HG02943 (cell line): ENCODE measurements at regions not wholly inside any gene's neighbourhood (a gene's known extent, or its start where the extent isn't known, plus 50 kb on each side); places are given as distances from the start of the nearest gene placed in this dataset.
"Not testable (repeated sequence)": the region's sequence is repeated elsewhere in the genome, so short reads cannot be mapped to it uniquely, and the experiment has no call there.

Experiments
- ATAC-seq: cut with Tn5 transposase; IDR thresholded peaks from one replicate; pipeline ENCODE4 v1.9.1; 2021; ENCODE audit warnings: mild to moderate bottlenecking, low read depth, moderate library complexity; ENCODE audit not compliant: unreplicated experiment

DNA sequence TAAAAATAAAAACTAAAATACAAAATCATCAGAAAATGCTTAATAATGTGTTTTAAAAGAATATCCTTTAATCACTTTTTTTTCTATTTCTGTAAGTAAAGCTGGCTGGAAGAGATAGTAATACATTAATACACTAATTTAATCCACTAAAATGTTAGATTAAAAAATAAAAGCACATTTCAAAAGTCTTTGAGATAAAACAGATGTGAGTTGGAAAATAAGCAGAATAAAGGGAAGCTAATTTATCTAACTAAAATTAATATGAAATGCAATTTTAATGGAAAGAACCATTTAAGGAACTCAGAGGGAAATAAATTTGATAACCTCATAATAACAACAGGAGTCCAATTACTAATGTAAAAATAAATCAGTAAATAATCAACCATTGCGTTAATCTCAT lies 774.8 kb upstream of the MBL2 start:
- ATAC-seq, result no peak

GRCh38 chr10:53543410-53543809 lies 770.8 kb upstream of the MBL2 start:
- no peak for ATAC-seq

- ATAC-seq, result no peak
Measured at GRCh38 chr10:53537508-53537907, 764.9 kb upstream of the MBL2 start.

DNA sequence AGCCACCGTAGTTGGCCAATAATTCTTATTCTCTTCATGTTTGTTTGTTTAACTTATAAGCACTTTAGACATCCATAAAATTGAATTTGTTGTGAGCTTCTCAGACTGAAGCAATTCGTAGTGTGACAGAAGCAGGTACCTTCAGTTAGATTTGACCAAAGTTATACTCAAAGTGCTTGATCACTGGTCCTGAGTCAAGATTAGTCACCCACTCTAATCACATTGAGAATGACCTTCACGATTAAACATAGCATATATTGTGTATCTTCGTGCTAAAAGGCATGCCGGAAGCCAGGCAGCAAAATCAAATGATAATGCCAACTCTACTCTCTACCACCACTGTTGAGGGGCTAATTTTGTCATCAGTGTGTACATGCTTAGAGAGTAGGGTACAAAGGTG lies 763.7 kb upstream of the MBL2 start:
- no peak for ATAC-seq

- no peak for ATAC-seq
Measured at GRCh38 chr10:53534428-53534827, 761.8 kb upstream of the MBL2 start.

- no peak for ATAC-seq
Measured at GRCh38 chr10:53528974-53529373, 756.4 kb upstream of the MBL2 start.

DNA sequence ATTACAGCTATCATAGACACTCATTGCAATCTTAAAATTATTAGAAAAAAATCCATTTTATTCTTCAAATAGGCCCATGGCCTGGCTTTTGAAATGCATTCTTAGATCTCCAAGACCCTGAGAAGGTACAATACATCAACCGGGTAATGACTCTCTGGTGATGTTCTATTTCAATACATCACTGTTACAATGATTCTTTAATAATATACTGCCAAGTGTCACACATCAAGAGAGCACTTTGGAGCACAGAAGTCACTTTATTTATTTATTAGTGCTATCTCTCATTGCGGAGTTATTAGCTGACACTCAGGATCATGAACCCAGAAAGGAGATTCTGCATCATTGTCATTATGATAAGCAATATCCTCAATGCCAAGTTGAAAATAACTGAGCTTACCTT lies 748.5 kb upstream of the MBL2 start:
- ATAC-seq, result no peak

GRCh38 chr10:53508197-53508596 lies 735.6 kb upstream of the MBL2 start:
- ATAC-seq, result no peak

GRCh38 chr10:53504492-53504891 lies 731.9 kb upstream of the MBL2 start:
- ATAC-seq, result not testable (repeated sequence)

- ATAC-seq, result no peak
Measured at GRCh38 chr10:53491774-53492173, 719.2 kb upstream of the MBL2 start.

GRCh38 chr10:53490553-53490952 lies 718.0 kb upstream of the MBL2 start:
- ATAC-seq, result no peak

DNA sequence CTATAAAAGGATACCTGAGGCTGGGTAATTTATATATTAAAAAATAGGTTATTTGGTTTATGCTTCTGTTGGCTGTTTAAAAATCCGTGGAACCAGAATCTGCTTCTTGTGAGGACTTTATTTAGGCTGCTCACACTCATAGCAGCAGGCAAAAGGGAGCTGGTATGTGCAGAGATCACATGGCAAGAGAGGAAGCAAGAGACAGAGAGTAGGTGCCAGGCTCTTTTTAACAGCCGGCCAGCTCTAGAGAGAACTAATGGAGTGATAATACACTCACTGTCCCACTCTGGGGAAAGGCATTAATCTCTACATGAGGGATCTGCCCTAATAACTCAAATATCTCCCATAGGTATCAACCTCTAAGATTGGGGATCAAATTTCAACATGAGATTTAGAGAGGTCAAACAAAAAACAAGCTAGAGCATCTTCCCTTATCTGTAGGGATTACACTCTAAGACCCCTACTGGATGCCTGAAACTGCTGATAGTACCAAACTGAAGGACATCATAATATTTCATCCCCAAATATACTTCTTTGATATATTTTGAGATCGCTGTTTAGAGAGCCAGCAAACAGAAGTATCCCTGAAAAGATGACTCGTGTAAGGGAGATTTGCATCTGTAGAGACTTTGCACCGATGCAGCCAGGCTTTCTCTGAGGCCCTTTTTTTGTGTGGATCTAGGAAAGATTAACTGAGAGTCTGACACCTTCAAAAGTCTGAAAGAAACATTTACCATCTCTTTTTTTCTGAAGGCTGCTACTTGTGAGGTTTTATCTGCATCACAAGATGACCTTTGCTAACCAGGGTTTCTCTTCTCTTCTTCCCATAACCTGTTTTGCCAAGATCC lies 717.0 kb upstream of the MBL2 start:
- no peak for ATAC-seq

- no peak for ATAC-seq
Measured at GRCh38 chr10:53487019-53487983, 714.7 kb upstream of the MBL2 start.

DNA sequence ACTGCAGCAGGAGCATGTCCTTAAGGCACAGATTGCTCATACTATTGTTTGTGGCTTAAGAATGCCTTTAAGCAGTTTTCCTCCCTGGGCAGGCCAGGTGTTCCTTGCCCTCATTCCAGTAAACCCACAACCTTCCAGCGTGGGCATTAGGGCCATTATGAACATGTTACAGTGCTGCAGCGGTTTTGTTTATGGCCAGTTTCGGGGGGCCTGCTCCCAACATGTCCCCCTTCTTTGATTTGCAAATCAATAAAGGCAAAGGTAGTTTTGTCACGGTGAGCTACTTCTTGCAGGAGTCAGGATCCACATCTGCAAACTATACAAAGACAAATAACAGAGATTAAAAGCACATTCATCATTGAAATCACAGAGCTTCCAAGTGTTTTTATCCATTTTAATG lies 712.8 kb upstream of the MBL2 start:
- ATAC-seq, result not testable (repeated sequence)

- no peak for ATAC-seq
Measured at GRCh38 chr10:53479365-53479764, 706.8 kb upstream of the MBL2 start.

GRCh38 chr10:53477313-53477675 lies 704.7 kb upstream of the MBL2 start:
- no peak for ATAC-seq

DNA sequence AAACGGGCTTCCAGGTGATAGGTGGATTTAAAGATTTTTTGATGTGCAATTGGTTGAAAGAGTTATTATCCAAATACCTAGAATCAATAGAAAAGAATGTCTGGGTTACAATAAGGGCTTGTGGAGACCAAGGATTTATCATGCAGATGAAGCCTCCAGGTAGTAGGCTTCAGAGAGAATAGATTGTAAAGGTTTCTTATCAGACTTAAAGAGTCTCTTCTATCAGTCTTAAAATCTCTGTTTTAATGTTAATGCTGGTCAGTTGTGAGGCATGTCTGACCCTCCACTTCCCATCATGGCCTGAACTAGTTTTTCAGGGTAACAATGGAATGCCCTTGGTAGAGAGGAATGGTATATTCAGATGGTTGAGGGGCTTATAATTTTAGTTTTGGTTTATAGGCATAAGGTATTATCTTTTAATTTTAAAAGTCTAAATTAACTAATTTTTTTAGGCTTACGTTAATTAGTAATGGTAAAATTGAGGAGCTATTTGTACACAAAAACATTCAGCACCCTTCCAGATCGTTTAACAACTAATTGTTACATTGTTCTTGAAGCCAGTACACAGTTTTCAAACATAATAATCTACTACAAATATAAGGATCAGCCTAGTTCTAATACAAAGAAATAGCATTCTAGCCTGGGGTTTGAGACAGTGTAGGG lies 704.2 kb upstream of the MBL2 start:
- no peak for ATAC-seq

- ATAC-seq, result no peak
Measured at GRCh38 chr10:53469383-53469782, 696.8 kb upstream of the MBL2 start.

- ATAC-seq, result no peak
Measured at GRCh38 chr10:53463539-53463938, 691.0 kb upstream of the MBL2 start.

- ATAC-seq, result no peak
Measured at GRCh38 chr10:53458007-53458406, 685.4 kb upstream of the MBL2 start.

- no peak for ATAC-seq
Measured at GRCh38 chr10:53453196-53453595, 680.6 kb upstream of the MBL2 start.
